ENCODE measurements at regions not wholly inside any gene's neighbourhood (a gene's known extent, or its start where the extent isn't known, plus 50 kb on each side); places are given as distances from the start of the nearest gene placed in this dataset.

DNA sequence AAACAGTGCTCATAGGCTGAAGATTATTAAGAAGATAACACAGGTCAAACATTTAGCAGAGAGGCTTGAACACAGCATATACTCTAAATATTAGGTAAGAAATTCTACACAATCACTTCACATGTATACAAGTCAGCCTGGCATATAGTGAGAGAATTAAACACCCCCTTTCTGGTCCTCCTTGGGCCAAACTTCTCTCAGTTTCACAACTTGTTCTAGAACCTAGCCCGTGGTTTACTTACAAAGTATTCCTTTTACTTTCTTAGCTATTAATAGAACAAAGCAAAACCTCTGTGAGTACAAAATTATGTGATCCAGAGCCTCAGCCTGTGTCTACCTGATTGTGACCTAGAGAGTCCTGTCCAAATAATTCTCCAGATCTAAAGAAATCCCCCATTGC is 562.8 kb downstream of the TNS1 start:
- no peak for DNase-seq
- CTCF ChIA-PET = no interaction called here
- TF ChIP-seq, protein P1, sequence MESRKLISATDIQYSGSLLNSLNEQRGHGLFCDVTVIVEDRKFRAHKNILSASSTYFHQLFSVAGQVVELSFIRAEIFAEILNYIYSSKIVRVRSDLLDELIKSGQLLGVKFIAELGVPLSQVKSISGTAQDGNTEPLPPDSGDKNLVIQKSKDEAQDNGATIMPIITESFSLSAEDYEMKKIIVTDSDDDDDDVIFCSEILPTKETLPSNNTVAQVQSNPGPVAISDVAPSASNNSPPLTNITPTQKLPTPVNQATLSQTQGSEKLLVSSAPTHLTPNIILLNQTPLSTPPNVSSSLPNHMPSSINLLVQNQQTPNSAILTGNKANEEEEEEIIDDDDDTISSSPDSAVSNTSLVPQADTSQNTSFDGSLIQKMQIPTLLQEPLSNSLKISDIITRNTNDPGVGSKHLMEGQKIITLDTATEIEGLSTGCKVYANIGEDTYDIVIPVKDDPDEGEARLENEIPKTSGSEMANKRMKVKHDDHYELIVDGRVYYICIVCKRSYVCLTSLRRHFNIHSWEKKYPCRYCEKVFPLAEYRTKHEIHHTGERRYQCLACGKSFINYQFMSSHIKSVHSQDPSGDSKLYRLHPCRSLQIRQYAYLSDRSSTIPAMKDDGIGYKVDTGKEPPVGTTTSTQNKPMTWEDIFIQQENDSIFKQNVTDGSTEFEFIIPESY (IDR thresholded peaks at IDR 0.05; ENCODE audit: borderline replicate concordance, low read depth) = no peak
- TF ChIP-seq MEF2A (IDR thresholded peaks at IDR 0.05; ENCODE audit: borderline replicate concordance, low read depth) (no peak), SMC3 (IDR thresholded peaks at IDR 0.05; ENCODE audit: low read depth, low read length) (no peak), TCF12 (IDR thresholded peaks at IDR 0.05) (no peak), NFIC (IDR thresholded peaks at IDR 0.05; ENCODE audit: borderline replicate concordance) (no peak), MXI1 (IDR thresholded peaks at IDR 0.05; ENCODE audit: low read depth, low read length) (no peak), FOSL2 (IDR thresholded peaks at IDR 0.05; ENCODE audit: borderline replicate concordance, low read depth) (no peak), RAD21 (IDR thresholded peaks at IDR 0.05; ENCODE audit: low read length) (no peak), GABPA (IDR thresholded peaks at IDR 0.05; ENCODE audit: low read depth) (no peak), RXRA (IDR thresholded peaks at IDR 0.05; ENCODE audit: borderline replicate concordance, low read depth) (no peak)
- TF ChIP-seq, protein P2, sequence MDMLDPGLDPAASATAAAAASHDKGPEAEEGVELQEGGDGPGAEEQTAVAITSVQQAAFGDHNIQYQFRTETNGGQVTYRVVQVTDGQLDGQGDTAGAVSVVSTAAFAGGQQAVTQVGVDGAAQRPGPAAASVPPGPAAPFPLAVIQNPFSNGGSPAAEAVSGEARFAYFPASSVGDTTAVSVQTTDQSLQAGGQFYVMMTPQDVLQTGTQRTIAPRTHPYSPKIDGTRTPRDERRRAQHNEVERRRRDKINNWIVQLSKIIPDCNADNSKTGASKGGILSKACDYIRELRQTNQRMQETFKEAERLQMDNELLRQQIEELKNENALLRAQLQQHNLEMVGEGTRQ (IDR thresholded peaks at IDR 0.05; ENCODE audit: borderline replicate concordance, low read depth, low read length) = no peak

DNA sequence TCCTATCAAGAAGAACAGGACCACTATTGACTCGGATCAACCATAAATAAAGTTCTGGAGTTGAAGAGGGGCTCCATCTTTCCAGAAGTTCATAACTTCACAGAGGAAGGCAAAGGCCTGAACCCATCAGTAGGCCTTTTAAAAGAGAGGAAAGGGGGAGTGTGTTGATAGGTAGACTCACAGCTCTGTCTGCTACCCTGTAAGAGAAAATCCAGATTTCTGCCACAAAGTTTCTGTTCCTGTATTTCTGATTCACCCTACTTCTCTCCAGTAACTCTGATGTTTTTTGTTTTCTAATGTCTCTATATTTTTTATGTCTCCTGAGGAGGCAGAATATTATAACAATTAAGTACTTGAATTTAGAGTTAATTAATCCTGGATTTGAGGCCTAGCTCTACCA is 564.0 kb downstream of the TNS1 start:
- H3K9ac ChIP-seq = no peak overlapping the region
- H3K9me3 ChIP-seq = no peaks in the 10 kb centered on the region
- TF ChIP-seq, protein P3, sequence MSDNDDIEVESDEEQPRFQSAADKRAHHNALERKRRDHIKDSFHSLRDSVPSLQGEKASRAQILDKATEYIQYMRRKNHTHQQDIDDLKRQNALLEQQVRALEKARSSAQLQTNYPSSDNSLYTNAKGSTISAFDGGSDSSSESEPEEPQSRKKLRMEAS (IDR thresholded peaks at IDR 0.05; ENCODE audit: low read depth) = no peak
- POLR2A ChIA-PET = no interaction called here
- DNase-seq = no peak
- CTCF ChIA-PET = interaction anchor here (0.5 to 2.7 kb wide), 2 partner anchors 72 to 474 kb away, joined by 4 to 8 read pairs; no protein-coding TSS in a partner anchor
- H3F3A ChIP-seq (replicated peaks; ENCODE audit: insufficient read depth) = no peaks in the 10 kb centered on the region
- no peaks in the 10 kb centered on the region for H3K9me2 ChIP-seq
- peaks cover 6 to 28% of the 10 kb centered on the region in 2 experiments; a peak in 3 of 4 replicates for H3K4me1 ChIP-seq (ENCODE audit: control insufficient read depth in 1 of 2, insufficient read depth in 2 of 2, low read depth in 1 of 2, low read length in 1 of 2)
- H3K27ac ChIP-seq (ENCODE audit: low read depth in 2 of 2, low read length in 1 of 2) = no peak overlapping the region
- H3K4me3 ChIP-seq (ENCODE audit: low read depth in 2 of 2, low read length in 1 of 2) = no peak overlapping the region
- no peaks in the 10 kb centered on the region for H3K27me3 ChIP-seq (ENCODE audit: insufficient read depth)
- no peak overlapping the region for H3K4me2 ChIP-seq
- H3K36me3 ChIP-seq (replicated peaks in 1 of 2; ENCODE audit: control insufficient read depth in 1 of 2, insufficient read depth in 2 of 2, low read length in 1 of 2) = no peaks in the 10 kb centered on the region
- H2AFZ ChIP-seq (ENCODE audit: low read depth) = no peak overlapping the region
- 100% methylated on average over 1 of the region's 1 CpG for WGBS (ENCODE audit: low lambda C conversion rate)
- no peaks in the 10 kb centered on the region for H3K79me2 ChIP-seq (ENCODE audit: insufficient read depth)
- H4K20me1 ChIP-seq (ENCODE audit: insufficient read depth) = no peaks in the 10 kb centered on the region

More for the DNA sequence above, 562.8 kb downstream of the TNS1 start:
- Histone ChIP-seq H4K20me1 (ENCODE audit: insufficient read depth) (no peaks in the 10 kb centered on the region), H3K27ac (ENCODE audit: low read depth in 2 of 2, low read length in 1 of 2) (no peak overlapping the region), H3K9me3 (no peaks in the 10 kb centered on the region), H3K4me3 (ENCODE audit: low read depth in 2 of 2, low read length in 1 of 2) (no peak overlapping the region), H3K27me3 (ENCODE audit: insufficient read depth) (no peaks in the 10 kb centered on the region), H3K9me2 (no peaks in the 10 kb centered on the region), H3K9ac (no peak overlapping the region), H3K4me1 (ENCODE audit: control insufficient read depth in 1 of 2, insufficient read depth in 2 of 2, low read depth in 1 of 2, low read length in 1 of 2) (peaks cover 0 to 19% of the 10 kb centered on the region in 2 experiments; a peak in 2 of 4 replicates), H3K79me2 (ENCODE audit: insufficient read depth) (no peaks in the 10 kb centered on the region), H3F3A (replicated peaks; ENCODE audit: insufficient read depth) (no peaks in the 10 kb centered on the region), H2AFZ (ENCODE audit: low read depth) (peak overlapping the region; percentile 39; the same call in 1 of the 2 replicates), H3K4me2 (no peak overlapping the region), H3K36me3 (replicated peaks in 1 of 2; ENCODE audit: control insufficient read depth in 1 of 2, insufficient read depth in 2 of 2, low read length in 1 of 2) (no peaks in the 10 kb centered on the region)
- WGBS (ENCODE audit: low lambda C conversion rate) = 79% methylated on average over 1 of the region's 1 CpG
- POLR2A ChIA-PET = no interaction called here
